Activated CD8-positive, alpha-beta memory T cell treated with anti-CD3 and anti-CD28 coated beads, Interleukin-2, amount 10 ng/mL, durations not matched to agents 7 days and 5 days (primary cell): ENCODE measurements at regions not wholly inside any gene's neighbourhood (a gene's known extent, or its start where the extent isn't known, plus 50 kb on each side); places are given as distances from the start of the nearest gene placed in this dataset. TPM values are rescaled to one million over a fixed set of nuclear protein-coding genes. Genes with fewer than 3 reads are reported as not detected.
"Not testable (repeated sequence)": the region's sequence is repeated elsewhere in the genome, so short reads cannot be mapped to it uniquely, and the experiment has no call there.

Experiments
- ATAC-seq: fragments of 150-1000 bp; cut with Tn5 transposase; one replicate; pipeline ENCODE4 v1.10.0; 2021; ENCODE audit warnings: moderate library complexity
- CTCF ChIA-PET: fragments of 350-600 bp; sonication (Branson Sonifier 250); formaldehyde crosslinking; loops from one replicate; lab custom pipeline; 2021; ENCODE audit warnings: antibody characterized with exemption; lab: Charles Lee
- DNase-seq: peaks from one replicate; pipeline ENCODE4 v3.0.0-alpha.2; 2020
- H3K27ac Mint-ChIP-seq: one replicate; pipeline ENCODE4 v1.8.0; 2021; ENCODE audit warnings: mild to moderate bottlenecking, mixed read lengths
- H3K27me3 Mint-ChIP-seq: one replicate; pipeline ENCODE4 v1.8.0; 2021; ENCODE audit warnings: mixed read lengths
- H3K36me3 Mint-ChIP-seq: one replicate; pipeline ENCODE4 v1.8.0; 2021; ENCODE audit warnings: mild to moderate bottlenecking, mixed read lengths
- H3K4me1 Mint-ChIP-seq: one replicate; pipeline ENCODE4 v1.8.0; 2021; ENCODE audit warnings: mixed read lengths
- H3K4me3 Mint-ChIP-seq: one replicate; pipeline ENCODE4 v1.8.0; 2021; ENCODE audit warnings: mild to moderate bottlenecking, moderate library complexity, mixed read lengths
- H3K9me3 Mint-ChIP-seq: one replicate; pipeline ENCODE4 v1.8.0; 2022; ENCODE audit warnings: low read depth, mixed read lengths
- microRNA-seq: library from miRNA; unstranded; fragments of <30 nt; microRNA quantifications from one replicate; pipeline ENCODE4 v1.2.0, GENCODE V29; 2022

DNA sequence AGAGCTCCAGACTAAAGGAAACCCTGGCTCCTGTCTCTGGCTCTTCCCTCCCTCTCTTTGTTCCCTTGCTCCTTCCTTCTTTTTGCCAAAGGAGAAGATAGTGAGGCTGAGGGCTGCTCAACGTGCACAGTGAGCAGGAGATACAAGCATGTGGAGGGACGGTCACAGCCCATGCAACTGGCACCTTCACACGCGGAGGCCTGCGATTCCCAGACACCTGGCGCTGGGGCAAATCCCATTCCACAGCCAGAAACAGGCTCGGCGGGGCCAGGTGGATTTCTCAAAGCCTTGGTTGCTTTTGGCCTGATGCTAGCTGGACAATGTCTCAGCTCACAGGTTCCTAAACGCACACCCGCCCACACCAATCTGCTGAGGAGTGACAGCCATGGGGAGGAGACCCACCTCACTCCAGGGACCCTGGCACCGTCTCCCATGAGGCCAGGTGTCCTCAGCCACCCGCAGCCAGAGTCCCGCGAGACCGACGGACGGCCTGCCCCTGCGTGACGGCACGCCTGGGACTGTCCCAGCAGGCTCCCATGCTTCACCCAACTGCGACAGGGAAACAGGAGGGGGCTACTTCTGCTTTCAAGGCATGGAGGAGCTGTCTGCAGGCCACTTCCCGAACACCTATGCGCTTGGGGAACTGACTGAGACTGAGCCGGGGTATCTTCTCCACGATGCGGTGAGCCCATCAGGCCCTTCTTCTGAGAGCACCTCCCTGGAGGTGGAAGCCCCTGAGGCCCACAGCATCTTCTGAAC lies 56.2 kb upstream of the SPN start:
- DNase-seq, H3K27me3 Mint-ChIP-seq, CTCF ChIA-PET, ATAC-seq, H3K9me3 Mint-ChIP-seq: not testable (repeated sequence)
- Mint-ChIP-seq H3K4me3 (peak overlapping the region; percentile 1), H3K27ac (peak overlapping the region; percentile 58), H3K4me1 (peaks cover 55% of the 10 kb centered on the region), H3K36me3 (peaks cover 18% of the 10 kb centered on the region)

DNA sequence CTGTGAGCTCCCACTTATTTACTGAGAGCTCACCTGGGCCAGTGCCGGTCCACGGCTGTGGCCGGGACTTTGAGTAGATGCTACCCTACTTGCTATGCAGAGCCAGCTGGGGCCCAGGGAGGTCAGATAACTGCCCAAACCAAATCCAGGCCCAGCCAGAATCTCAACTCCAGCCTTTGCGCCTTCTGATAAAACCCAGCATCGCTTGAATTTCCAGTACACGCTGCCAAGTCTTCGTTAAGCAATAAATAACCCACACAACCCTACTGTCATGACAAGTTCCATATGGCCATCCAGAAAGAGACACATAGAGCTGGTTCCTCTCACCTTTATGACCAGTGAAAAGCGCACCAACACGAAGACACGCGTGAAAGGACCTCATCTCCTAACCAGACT lies 55.6 kb upstream of the SPN start:
- H3K27me3 Mint-ChIP-seq, CTCF ChIA-PET, H3K9me3 Mint-ChIP-seq, ATAC-seq, DNase-seq: not testable (repeated sequence)
- H3K4me3 Mint-ChIP-seq, result peak overlapping the region; percentile 1
- peaks cover 20% of the 10 kb centered on the region for H3K36me3 Mint-ChIP-seq
- H3K4me1 Mint-ChIP-seq, result peaks cover 50% of the 10 kb centered on the region
- H3K27ac Mint-ChIP-seq, result peak overlapping the region; percentile 58

DNA sequence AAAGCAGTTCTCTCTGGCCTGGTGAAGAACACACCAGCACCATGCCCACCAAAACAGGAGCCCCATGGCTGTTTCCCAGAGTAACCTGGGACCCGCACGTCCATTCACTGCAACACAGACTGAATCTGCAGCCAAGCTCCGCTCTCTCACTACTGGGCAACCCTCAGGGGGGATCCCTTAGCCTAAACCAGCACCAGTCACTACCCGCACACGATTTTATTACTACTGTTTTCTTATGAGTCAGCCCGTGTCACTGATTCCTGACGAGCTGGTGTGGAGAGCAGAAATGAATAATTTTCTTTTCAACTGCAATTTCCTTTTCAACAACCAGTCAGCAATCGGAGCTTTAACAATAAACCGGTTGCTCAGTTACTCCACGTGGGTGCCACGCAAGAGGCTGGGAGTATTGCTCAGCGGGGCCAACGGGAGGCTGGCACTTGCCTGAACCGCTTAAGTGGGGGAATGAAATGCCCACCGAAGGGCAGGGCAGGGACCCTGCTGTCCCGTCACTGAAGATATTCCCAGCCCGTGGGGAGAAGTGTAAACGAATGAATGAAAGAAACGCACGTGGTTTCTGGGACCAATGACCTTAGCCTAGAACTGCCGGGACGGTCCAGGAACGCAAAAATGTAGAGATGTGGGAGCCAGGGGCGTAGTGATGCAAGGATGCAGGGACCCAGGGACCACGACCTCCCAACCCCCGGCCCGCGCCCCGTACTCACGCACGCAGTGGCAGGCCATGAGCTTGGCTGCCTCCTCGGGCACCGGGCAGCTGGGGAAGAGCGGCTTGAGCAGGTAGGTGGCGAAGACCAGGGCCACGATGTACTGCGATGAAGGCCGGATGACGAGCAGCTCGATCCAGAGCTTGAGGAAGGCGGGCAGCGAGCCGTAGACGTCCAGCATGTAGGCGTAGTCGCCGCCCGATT lies 50.4 kb upstream of the SPN start:
- Mint-ChIP-seq H3K4me1 (peaks cover 20% of the 10 kb centered on the region), H3K27ac (peak overlapping the region; percentile 95), H3K4me3 (peak overlapping the region; percentile 93), H3K36me3 (peaks cover 11% of the 10 kb centered on the region)
- CTCF ChIA-PET, result interaction anchor here (0.5 to 0.6 kb wide), 2 partner anchors 13 to 29 kb away, joined by 3 to 4 read pairs; no protein-coding TSS in a partner anchor
- H3K9me3 Mint-ChIP-seq, H3K27me3 Mint-ChIP-seq, DNase-seq: not testable (repeated sequence)
- ATAC-seq, result peak; percentile 54

Small RNA genes in the stretch of these regions (microRNA-seq; reads per million reads assigned to microRNA genes)
- not detected for gene MIR3680-2
